ELF-1 (cell line): ENCODE measurements at regions not wholly inside any gene's neighbourhood (a gene's known extent, or its start where the extent isn't known, plus 50 kb on each side); places are given as distances from the start of the nearest gene placed in this dataset.
"Not testable (repeated sequence)": the region's sequence is repeated elsewhere in the genome, so short reads cannot be mapped to it uniquely, and the experiment has no call there.

Source experiments
- DNase-seq: peaks from one replicate; pipeline ENCODE4 v3.0.0-alpha.2; 2016; ENCODE audit warnings: low read depth, low spot score

DNA sequence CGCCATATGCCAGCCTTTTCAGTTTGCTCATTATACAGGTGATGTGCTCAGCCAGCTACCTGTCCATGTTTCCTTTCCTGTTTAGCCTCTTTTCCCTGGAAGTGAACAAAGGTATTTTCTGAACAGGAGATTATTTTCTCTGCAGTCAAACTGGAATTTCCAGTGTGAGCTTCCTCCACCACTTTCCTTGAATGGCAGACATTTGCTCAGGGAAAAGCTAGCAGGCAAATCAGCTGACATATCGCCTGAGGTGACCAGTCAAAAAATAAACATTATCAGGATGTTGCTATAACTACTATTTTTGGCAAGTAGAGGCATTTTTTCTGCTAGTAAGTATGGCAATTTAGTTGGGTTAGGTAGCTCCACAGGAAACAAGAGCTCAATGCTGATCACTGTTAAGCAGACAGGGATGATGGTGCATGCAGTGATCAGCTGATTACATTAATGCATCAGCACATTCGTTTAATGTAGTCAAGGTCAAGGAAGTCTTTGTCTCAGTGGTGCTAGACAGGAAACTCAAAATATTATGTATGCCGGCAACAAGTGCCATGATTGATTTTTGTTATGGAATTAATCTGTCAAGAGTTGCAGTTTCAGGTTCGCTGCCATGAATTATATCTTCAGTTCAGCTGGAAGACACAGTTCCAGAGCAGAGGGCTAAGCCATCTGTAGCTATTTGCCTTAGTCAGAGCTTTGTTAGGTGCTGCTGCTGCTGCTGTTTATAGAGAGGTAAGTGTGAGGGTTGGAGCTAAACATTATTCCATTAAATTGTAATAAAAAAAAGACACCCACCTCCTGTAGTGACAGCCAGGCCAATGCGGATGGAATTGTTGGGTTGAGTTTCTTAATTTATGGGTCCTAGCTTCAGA is 179.7 kb upstream of the ST6GALNAC5 start:
- peak; percentile 36 for DNase-seq

DNA sequence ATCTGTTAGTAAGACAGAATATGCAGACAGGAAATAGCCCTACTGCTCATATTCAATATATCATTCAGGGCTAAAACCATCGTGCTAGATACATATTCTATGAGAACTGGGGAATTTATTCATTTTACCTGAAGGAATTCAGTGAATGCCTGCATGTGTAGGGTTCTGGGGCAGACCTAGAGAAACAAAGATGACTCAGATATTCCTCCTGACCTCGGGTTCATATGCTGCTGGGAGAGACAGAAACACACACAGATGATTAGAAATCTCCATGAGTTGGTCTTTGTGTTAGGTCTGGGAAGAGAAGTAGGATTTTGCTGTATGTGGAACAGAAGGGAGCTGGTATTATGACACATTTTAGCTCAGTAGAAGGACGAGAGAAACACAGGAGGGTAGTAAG is 176.5 kb upstream of the ST6GALNAC5 start:
- no peak for DNase-seq

DNA sequence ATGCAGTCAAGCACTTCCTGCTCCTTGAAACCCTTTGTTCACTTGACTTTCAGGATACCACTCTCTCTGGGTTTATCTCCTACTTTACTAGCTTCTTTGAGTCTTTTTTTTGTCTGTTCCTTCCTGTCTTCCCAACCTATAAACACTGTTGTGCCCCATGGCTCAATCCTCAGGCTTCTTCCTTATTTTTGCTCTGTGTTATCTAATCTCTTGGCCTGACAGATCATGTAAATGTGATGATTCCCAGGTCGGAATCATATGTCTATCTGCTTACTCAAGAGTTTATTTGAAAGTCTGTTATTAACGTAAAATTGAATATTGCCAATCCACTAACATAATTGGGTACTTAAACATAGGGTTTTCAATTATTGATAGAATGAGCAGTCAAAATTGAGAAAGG is 171.7 kb upstream of the ST6GALNAC5 start:
- no peak for DNase-seq

DNA sequence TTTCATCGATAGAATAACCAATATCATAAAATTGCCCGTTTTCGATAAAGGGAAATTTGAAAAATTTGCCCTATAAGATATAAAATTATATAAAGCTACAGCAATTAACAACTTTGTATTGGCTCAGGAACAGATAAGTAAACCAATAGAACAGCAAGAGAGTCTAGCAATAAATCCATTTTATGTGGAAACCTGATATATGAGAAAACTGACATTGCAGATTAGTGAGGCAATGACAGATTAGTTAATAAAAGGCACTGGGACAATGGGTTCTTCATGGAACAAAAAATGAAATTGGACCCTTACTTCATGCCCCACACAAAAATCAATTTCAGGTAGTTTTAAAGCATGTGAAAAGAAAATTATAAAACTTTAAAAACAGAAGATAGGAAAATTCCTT is 169.9 kb upstream of the ST6GALNAC5 start:
- DNase-seq, result no peak

DNA sequence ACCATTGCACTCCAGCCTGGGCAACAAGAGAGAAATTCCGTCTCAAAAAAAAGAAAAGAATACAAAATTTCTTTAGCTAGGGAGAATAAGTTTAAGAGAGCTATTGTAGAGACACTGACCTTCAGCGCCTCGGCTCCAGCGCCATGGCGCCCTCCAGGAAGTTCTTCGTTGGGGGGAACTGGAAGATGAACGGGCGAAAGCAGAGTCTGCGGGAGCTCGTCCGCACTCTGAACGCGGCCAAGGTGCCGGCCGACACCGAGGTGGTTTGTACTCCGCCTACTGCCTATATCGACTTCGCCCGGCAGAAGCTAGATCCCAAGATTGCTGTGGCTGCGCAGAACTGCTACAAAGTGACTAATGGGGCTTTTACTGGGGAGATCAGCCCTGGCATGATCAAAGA is 167.6 kb upstream of the ST6GALNAC5 start:
- not testable (repeated sequence) for DNase-seq

DNA sequence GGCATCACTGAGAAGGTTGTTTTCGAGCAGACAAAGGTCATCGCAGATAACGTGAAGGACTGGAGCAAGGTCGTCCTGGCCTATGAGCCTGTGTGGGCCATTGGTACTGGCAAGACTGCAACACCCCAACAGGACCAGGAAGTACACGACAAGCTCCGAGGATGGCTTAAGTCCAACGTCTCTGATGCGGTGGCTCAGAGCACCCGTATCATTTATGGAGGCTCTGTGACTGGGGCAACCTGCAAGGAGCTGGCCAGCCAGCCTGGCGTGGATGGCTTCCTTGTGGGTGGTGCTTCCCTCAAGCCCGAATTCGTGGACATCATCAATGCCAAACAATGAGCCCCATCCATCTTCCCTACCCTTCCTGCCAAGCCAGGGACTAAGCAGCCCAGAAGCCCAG is 167.1 kb upstream of the ST6GALNAC5 start:
- not testable (repeated sequence) for DNase-seq

DNA sequence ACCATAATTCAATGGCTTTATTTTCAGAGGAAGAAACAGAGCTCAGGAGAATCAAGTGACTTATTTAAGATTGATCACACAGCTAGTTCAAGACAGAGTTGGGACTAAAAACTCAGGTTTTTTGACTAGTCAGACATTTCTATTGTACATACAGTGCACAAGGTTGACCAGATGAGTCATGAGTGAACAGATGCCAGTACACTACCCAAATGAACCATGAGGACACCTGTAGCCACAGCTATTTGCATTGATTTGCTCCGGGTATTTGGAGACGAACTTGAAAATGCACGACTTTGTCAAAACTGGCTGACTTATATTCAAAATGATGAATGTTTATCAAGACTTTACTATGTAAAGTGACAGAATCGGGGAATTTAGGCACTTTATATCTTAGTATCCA is 161.7 kb upstream of the ST6GALNAC5 start:
- no peak for DNase-seq

DNA sequence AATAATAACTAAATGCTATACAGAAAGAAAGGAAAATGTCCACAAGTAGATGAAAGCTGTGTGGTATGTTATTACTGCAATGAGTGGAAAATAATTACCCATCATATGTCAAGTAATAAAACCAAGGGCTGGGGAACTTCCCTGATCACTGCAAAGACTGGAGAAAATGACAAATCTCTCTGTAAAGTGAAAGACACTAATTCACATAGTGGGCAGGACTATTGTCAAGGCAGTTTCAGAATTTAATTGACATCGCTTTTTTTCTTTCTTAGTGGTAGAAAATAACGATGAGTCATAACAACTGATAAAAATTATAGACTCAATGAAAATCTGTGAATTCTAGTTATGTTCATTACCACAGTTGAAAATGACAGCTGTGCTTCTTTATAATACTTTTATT is 153.7 kb upstream of the ST6GALNAC5 start:
- no peak for DNase-seq

DNA sequence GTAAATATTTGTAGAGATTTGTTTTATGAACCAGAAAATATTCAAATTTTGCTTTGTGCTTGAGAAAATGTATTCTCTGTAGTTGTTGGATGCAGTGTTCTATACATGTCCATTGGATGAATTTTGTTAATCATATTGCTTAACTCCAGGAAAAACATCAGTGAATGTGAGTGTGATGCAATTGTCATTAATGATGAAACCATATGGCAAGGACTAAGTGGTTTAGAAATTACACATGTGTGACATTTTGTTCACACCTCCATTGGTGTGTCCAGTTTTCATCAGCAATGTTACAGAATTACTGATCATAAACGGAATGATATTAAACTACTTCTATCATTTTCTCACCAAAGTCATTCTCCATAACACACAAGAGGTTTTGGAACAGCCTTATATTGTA is 151.8 kb upstream of the ST6GALNAC5 start:
- no peak for DNase-seq

DNA sequence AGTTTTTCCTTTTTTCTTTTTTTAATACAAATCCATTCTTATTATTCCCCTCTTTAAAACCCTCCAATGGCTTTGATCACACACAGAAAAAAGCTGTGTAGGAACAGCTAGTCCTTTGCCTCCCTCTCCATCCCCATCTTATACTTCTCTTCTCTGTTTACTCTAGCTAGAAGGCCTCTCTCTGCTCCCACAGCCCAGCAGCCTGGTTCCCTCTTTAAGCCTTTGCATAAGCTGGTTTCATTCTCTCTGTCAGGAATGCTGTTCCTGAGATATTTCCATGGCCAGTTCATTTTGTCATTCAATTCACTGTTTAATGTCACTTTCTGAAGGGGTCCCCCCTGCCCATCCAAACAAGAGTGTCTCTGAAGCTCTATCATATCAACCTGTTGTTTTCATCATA is 143.3 kb upstream of the ST6GALNAC5 start:
- DNase-seq, result no peak

DNA sequence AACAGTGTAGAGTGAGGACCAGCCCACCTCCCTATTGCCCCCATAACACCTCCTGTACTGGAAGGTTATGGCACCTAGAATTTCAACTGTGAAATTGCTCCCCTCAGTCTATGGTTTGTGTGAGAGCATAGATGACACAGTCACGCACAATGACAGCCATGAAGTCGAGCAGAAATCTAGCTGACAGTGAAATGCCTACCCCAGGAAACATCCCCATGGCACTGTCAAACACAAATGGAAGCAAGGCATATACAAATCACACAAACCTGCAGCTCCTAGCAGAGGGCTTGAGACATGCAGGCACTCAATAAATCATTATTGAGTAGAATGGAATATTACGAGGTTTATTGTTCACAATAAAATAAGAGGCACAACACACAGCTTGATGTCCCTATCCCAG is 142.5 kb upstream of the ST6GALNAC5 start:
- no peak for DNase-seq

DNA sequence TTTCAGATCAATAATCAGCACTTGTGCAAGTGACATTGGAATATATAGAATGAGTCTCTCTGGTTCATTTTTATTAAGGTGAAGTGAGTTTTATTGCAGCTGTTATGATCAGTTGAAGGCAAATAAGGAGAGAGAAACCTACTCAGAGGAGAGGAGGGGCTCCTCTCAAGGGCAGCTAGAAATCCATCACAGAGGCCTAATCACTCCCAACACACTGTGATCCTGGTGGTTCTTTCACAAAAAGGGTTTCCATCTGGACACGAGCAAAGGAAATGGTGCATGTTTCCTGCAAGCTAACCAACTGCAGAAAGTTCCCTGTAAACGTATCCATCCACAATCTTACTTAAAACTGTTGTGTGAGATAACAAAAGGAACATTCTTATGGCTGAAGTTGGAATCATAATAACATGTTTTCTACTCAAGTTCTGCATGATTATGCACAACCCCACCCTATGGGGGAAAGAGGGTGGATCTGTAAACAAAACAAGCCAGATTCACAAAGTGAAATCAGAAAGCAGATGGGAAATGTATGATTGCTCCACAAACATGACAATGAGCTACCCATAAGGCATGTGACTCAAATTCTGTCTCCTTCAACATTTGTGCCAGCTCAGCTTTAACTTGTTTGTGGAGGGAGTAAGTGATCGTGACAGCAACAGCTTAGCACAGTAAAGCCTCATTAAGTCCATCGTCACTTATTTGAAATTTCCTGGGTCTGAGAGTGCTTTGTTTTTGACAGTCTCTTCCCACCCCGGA is 141.2 kb upstream of the ST6GALNAC5 start:
- DNase-seq, result no peak

DNA sequence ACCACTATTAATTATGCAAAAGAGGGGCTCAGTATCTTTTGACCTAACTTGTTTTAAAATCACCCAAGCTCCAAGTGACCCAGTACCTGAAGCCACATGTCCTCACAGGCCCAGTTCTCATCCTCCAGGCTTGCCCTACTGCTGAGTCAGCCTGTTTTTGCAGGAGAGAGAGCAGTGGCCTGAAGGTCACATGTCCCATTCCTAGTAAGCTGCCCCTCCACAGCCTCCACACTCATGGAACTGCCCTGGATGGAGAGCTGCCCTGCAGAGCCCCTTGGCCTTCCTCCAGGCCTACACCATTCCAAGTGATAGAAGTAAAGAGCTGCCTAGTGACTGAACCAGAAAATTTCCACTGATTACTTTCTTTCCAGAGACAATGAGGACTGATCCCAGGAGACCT is 139.8 kb upstream of the ST6GALNAC5 start:
- DNase-seq, result no peak

DNA sequence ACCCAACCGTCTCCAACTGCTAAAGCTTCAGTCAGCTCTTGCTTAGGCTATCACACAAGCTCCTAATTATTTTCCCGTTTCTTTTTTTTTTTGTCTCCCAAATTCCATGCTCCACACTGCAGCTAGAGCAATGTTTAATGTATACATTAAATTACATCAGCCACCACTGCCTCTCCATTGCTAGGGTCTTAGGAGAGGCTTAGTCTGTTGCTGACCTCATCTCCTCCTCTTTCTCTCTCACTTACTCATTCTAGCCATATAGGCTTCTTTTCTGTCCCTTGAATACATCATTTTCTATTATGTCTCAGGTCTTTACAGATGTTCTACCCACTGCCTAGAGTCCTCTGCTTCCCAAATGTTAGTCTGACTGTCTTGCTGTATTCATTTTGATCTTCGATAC is 138.1 kb upstream of the ST6GALNAC5 start:
- DNase-seq, result no peak

DNA sequence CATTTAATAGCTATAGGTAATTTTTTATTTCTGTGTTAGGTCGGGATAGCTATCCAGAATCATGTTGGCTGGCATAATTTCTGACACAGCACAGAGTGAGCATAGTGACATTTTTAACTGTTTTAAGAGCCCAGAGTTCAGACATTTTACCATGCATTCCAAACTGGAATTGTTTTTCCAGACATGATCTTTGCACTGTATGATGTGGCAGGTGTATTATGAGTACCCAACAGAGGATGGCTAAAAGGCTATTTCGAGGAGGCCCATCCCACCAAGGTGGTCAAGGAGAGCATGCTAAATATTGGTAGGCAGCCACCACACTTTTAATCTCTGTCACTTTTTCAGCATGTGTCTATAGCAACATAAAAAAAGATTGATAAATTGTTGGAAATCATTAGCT is 137.3 kb upstream of the ST6GALNAC5 start:
- DNase-seq, result no peak

DNA sequence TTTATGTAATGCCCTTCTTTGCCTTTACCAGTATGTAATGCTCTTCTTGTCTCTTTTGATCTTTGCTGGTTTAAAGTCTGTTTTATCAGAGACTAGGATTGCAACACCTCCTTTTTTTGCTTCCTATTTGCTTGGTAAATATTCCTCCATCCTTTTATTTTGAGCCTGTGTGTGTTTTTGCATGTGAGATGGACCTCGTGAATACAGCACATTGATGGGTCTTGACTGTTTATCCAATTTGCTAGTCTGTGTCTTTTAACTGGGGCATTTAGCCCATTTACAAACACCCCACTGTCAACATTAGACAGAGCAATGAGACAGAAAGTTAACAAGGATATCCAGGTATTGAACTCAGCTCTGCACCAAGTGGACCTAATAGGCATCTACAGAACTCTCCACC is 128.9 kb upstream of the ST6GALNAC5 start:
- not testable (repeated sequence) for DNase-seq

DNA sequence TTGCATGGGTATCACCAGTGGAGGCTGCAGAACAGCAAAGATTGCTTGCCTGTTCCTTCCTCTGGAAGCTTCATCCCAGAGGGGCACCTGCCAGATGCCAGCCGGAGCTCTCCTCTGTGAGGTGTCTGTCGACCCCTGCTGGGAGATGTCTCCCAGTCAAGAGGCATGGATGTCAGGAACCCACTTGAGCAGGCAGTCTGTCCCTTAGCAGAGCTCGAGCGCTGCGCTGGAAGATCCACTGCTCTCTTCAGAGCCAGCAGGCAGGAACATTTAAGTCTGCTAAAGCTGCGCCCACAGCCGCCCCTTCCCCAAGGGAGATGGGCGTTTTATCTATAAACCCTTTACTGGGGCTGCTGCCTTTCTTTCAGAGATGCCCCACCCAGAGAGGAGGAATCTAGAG is 126.3 kb upstream of the ST6GALNAC5 start:
- DNase-seq, result not testable (repeated sequence)

DNA sequence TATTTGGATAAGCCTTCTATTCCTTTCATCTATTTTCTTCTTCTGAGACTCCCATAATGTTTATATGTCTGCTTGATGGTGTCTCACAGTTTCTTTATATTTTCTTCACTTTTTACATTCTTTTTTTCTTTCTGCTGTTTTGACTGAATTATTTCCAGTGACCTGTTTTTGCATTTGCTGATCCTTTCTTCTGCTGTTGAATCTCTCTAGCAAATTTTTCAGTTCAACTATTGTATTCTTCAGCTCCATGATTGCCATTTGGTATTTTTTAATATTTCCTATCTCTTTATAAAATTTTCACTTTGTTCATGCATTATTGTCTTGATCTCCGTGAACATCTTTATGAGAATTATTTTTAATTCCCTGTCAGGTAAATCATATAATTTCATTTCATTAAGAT is 122.3 kb upstream of the ST6GALNAC5 start:
- no peak for DNase-seq

DNA sequence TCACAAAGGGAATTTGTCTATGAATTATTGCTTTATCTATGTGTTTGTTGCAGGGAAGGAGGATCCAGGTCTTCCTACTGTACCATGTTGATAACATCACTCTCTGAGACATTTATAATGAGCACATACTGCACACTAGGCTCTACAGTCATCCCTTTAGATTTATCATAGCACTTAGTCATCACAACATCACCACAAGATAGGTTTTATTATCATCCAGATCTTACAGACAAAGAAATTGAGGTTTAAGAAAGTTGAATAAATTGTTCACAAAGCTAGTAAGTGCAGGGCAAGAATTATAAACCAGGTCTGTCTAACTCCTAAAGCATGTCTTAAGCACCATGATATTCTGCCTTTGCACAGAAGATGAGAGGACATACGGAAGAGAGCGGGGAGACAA is 121.1 kb upstream of the ST6GALNAC5 start:
- no peak for DNase-seq

DNA sequence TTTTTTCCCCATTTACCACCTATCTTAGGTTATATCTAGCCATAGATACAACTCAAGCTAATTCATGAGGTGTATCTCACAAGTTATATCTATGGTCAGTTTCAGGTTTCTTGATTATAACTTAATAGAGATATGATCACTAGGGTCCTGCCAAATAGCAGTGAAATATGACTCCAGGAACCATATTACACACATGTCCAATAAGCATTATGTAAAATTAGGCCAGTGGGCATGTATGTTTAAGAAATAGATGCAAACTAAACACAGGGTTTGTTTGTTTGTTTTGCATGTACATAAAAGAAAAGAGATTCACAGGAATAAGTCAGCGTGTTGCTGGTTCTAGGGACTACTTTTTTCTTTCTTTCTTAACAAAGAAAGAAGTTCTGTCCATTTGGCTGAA is 112.5 kb upstream of the ST6GALNAC5 start:
- no peak for DNase-seq

DNA sequence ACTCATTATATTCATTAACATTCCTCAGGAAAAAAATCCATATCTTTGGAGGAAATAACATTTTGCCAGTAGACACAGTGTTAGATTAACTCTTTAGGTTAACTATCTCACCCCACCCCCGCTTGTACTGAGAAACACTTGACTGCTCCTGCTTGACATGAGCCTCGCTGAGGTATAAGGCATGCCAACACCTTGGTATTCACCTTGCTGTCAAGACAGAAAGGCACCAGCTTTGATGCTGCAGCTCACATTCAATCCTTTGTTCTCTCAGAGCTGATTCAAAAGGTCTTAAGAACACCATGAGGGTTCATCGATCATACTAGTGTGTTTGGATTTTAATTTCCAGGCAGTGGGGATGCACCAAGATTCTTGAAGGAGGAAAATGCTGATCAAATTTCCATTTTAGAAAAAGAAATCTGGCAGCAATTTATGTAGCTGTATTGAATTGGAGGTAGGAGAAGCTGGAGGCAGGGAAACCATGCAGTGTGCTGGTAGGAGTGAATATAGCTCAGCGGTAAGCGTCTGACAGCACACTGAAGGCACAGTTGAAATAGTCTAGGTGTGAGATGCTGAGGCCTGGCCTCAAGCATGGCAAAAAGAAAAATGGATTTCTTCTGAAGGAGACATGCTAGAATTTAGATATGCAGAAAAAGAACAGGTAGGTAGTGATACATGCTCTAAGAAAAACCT is 108.0 kb upstream of the ST6GALNAC5 start:
- no peak for DNase-seq

DNA sequence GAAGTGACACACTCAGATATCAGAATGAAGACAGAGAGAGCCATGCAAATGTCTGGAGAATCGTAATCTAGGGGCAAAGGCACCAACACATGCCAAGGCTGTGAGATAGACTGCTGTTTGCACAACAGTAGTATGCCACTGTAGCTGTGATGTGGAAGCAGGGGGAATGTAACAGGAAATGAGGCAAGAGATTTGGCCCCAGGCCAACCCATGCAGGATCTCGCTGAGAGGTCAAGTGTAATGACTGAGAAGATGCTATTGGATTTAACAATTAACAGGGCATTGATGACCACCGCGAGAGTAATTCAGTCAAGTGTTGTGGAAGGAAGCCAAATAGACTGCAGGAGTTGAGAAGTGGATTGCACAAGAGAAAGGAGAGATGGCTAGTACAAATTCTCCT is 107.3 kb upstream of the ST6GALNAC5 start:
- no peak for DNase-seq

DNA sequence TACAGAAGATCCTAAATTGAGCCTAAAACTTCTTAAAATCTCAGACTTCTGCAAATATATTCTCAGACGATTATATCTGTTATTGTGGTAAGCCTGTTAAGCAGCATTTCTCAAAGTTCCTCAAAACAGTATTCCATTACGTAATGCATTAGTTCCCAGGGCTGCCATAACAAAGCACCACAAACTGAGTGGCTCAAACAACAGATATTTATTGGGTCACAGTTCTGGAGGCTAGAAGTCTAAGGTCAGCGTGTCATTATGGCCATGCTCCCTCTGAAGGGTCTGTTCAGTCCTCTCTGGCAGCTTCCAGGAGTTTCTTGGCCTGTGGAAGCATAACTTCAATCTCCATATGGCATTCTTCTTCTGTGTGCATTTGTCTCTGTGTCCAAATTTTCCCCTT is 103.5 kb upstream of the ST6GALNAC5 start:
- no peak for DNase-seq
